ENCODE measurements at regions not wholly inside any gene's neighbourhood (a gene's known extent, or its start where the extent isn't known, plus 50 kb on each side); places are given as distances from the start of the nearest gene placed in this dataset.
A peak's percentile ranks its signal among the peaks of the same experiment; 100 is the strongest.

DNA sequence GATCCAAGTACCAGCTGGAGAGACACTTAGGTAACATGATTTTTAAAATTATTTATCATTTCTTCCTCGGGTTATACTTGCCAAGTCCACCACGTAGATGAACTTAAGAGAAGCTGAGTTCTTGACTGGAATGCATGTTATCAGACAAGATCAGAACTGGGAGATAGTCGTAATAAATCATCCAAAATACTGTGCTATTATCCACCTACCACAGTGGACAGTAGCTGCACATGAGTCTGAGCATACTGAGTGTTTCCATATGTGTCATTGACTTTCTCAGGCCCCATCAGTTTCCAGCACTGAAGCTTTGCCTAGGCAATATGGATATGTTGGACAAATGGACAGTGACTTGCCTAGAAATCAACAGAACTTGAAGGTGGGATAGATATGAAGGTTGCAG lies 77.9 kb upstream of the RRP15 start:
- H4K20me1 ChIP-seq (ENCODE audit: control insufficient read depth, insufficient read depth) = no peaks in the 10 kb centered on the region
- RAD21 ChIA-PET (ENCODE audit: unreplicated experiment) = no interaction called here
- no peak overlapping the region for H2AFZ ChIP-seq (ENCODE audit: control insufficient read depth, low read depth, low read length)
- ATAC-seq (no peak), DNase-seq (ENCODE audit: low read depth, low spot score) (no peak), FAIRE-seq (peak; percentile 44)
- in situ Hi-C loops (cut with MboI) = no loop called here
- H3K4me3 ChIP-seq = no peak overlapping the region
- H3K4me2 ChIP-seq (ENCODE audit: control insufficient read depth, insufficient read depth) = no peak overlapping the region
- H3K27ac ChIP-seq (ENCODE audit: control insufficient read depth, insufficient read depth) = no peak overlapping the region
- no peaks in the 10 kb centered on the region for H3K36me3 ChIP-seq (ENCODE audit: control insufficient read depth in 2 of 2, insufficient read depth in 2 of 2, low read length in 1 of 2)
- BruUV-seq (replicated peaks) = no TSS peak
- CTCF ChIA-PET = no interaction called here
- TF ChIP-seq FOXM1 (IDR thresholded peaks at IDR 0.05; ENCODE audit: low read depth, low read length) (no peak), CREB1 (IDR thresholded peaks at IDR 0.05; ENCODE audit: low read depth) (no peak), SRF (IDR thresholded peaks at IDR 0.05; ENCODE audit: low read depth in 2 of 2, low read length in 2 of 2) (no peak), WRNIP1 (IDR thresholded peaks at IDR 0.05; ENCODE audit: borderline replicate concordance, low read depth, low read length) (no peak), RAD21 (IDR thresholded peaks at IDR 0.05; ENCODE audit: insufficient read depth, low read depth, low read length) (no peak), IKZF2 (IDR thresholded peaks at IDR 0.05) (no peak), PML (IDR thresholded peaks at IDR 0.05; ENCODE audit: low read length) (no peak), KAT2A (conservative IDR thresholded peaks at IDR 0.05; ENCODE audit: control insufficient read depth, low read depth, low read length) (no peak), ZBED1 (IDR thresholded peaks at IDR 0.05; ENCODE audit: borderline replicate concordance) (no peak), IKZF1 (conservative IDR thresholded peaks at IDR 0.05) (no peak), POU2F2 (IDR thresholded peaks at IDR 0.05; ENCODE audit: borderline replicate concordance, low read depth, low read length) (no peak), SUPT20H (IDR thresholded peaks at IDR 0.05; ENCODE audit: borderline replicate concordance, control insufficient read depth, low read depth, low read length) (no peak), CBX5 (IDR thresholded peaks at IDR 0.05; ENCODE audit: low read depth) (no peak), STAT1 (conservative IDR thresholded peaks at IDR 0.05) (no peak)
- TF ChIP-seq, protein P1, sequence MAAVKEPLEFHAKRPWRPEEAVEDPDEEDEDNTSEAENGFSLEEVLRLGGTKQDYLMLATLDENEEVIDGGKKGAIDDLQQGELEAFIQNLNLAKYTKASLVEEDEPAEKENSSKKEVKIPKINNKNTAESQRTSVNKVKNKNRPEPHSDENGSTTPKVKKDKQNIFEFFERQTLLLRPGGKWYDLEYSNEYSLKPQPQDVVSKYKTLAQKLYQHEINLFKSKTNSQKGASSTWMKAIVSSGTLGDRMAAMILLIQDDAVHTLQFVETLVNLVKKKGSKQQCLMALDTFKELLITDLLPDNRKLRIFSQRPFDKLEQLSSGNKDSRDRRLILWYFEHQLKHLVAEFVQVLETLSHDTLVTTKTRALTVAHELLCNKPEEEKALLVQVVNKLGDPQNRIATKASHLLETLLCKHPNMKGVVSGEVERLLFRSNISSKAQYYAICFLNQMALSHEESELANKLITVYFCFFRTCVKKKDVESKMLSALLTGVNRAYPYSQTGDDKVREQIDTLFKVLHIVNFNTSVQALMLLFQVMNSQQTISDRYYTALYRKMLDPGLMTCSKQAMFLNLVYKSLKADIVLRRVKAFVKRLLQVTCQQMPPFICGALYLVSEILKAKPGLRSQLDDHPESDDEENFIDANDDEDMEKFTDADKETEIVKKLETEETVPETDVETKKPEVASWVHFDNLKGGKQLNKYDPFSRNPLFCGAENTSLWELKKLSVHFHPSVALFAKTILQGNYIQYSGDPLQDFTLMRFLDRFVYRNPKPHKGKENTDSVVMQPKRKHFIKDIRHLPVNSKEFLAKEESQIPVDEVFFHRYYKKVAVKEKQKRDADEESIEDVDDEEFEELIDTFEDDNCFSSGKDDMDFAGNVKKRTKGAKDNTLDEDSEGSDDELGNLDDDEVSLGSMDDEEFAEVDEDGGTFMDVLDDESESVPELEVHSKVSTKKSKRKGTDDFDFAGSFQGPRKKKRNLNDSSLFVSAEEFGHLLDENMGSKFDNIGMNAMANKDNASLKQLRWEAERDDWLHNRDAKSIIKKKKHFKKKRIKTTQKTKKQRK (IDR thresholded peaks at IDR 0.05; ENCODE audit: low read depth, low read length) = no peak
- TF ChIP-seq, protein P2, sequence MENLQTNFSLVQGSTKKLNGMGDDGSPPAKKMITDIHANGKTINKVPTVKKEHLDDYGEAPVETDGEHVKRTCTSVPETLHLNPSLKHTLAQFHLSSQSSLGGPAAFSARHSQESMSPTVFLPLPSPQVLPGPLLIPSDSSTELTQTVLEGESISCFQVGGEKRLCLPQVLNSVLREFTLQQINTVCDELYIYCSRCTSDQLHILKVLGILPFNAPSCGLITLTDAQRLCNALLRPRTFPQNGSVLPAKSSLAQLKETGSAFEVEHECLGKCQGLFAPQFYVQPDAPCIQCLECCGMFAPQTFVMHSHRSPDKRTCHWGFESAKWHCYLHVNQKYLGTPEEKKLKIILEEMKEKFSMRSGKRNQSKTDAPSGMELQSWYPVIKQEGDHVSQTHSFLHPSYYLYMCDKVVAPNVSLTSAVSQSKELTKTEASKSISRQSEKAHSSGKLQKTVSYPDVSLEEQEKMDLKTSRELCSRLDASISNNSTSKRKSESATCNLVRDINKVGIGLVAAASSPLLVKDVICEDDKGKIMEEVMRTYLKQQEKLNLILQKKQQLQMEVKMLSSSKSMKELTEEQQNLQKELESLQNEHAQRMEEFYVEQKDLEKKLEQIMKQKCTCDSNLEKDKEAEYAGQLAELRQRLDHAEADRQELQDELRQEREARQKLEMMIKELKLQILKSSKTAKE (IDR thresholded peaks at IDR 0.05; ENCODE audit: low read depth, poor library complexity, severe bottlenecking) = no peak
- TF ChIP-seq, protein P3, sequence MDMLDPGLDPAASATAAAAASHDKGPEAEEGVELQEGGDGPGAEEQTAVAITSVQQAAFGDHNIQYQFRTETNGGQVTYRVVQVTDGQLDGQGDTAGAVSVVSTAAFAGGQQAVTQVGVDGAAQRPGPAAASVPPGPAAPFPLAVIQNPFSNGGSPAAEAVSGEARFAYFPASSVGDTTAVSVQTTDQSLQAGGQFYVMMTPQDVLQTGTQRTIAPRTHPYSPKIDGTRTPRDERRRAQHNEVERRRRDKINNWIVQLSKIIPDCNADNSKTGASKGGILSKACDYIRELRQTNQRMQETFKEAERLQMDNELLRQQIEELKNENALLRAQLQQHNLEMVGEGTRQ (IDR thresholded peaks at IDR 0.05; ENCODE audit: borderline replicate concordance, low read depth, low read length) = no peak
- TF ChIP-seq, protein P4, sequence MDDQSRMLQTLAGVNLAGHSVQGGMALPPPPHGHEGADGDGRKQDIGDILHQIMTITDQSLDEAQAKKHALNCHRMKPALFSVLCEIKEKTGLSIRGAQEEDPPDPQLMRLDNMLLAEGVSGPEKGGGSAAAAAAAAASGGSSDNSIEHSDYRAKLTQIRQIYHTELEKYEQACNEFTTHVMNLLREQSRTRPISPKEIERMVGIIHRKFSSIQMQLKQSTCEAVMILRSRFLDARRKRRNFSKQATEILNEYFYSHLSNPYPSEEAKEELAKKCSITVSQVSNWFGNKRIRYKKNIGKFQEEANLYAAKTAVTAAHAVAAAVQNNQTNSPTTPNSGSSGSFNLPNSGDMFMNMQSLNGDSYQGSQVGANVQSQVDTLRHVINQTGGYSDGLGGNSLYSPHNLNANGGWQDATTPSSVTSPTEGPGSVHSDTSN (IDR thresholded peaks at IDR 0.05; ENCODE audit: insufficient replicate concordance, low read depth, low read length) = no peak
- H3K4me1 ChIP-seq (ENCODE audit: control insufficient read depth, insufficient read depth, low read length) = no peaks in the 10 kb centered on the region
- WGBS (ENCODE audit: insufficient coverage, insufficient replicate concordance, low lambda C conversion rate, missing lambda C conversion rate) = 0% methylated on average over 3 of the region's 3 CpGs
- H3K9me3 ChIP-seq (replicated peaks; ENCODE audit: control insufficient read depth, insufficient read depth, low read length) = no peaks in the 10 kb centered on the region
- no peak overlapping the region for H3K9ac ChIP-seq (ENCODE audit: control insufficient read depth, insufficient read depth, low read length)
- H3K27me3 ChIP-seq (replicated peaks in 1 of 2; ENCODE audit: control insufficient read depth in 2 of 2, insufficient read depth in 2 of 2, low read length in 1 of 2) = no peaks in the 10 kb centered on the region
- SMC1A ChIA-PET (ENCODE audit: uncharacterized antibody, unreplicated experiment) = no interaction called here
- POLR2A ChIA-PET = no interaction called here
- intact Hi-C loops (cut with micrococcal nuclease; ENCODE audit: unreplicated experiment) = no loop called here
- no peaks in the 10 kb centered on the region for H3K79me2 ChIP-seq (ENCODE audit: control insufficient read depth, insufficient read depth, low read length)
